HepG2 (cell line): ENCODE measurements at regions not wholly inside any gene's neighbourhood (a gene's known extent, or its start where the extent isn't known, plus 50 kb on each side); places are given as distances from the start of the nearest gene placed in this dataset.
A peak's percentile ranks its signal among the peaks of the same experiment; 100 is the strongest.

ENCODE experiments used
- BRD4 ChIP-seq: sonication (generic); formaldehyde crosslinking; IDR thresholded peaks from 2 replicates; pipeline ENCODE4 v1.4.0; 2020; ENCODE audit warnings: missing genetic modification reagents
- CBX2 ChIP-seq, 2 experiments: fragments of 200-600 bp in 1 of 2; sonication (generic); formaldehyde crosslinking in 1 of 2; IDR thresholded peaks; 2 replicates each; pipeline versions ENCODE4 v1.7.0 to v1.8.1; 2018 to 2022; ENCODE audit warnings: low read depth in 2 of 2, low read length in 1 of 2, mild to moderate bottlenecking in 1 of 2, missing genetic modification reagents in 1 of 2
- EHMT2 ChIP-seq: fragments of 200-600 bp; sonication (generic); IDR thresholded peaks from 2 replicates; pipeline ENCODE4 v1.7.0; 2017; ENCODE audit warnings: antibody characterized with exemption, low read depth, low read length, borderline replicate concordance
- ETV5 ChIP-seq: IDR thresholded peaks from 2 replicates; pipeline ENCODE4 v1.6.1; 2018; ENCODE audit warnings: missing biosample characterization, missing genetic modification reagents, inconsistent platforms, borderline replicate concordance
- ETV6 ChIP-seq: sonication (generic); formaldehyde crosslinking; conservative IDR thresholded peaks from 2 replicates; pipeline ENCODE4 v1.4.0; 2020; ENCODE audit warnings: missing genetic modification reagents
- FOXP1 ChIP-seq, 2 experiments: fragments of 450-650 bp in 1 of 2; IDR thresholded peaks; 2 replicates each; pipeline ENCODE4 v1.6.1; 2017 to 2018; ENCODE audit warnings: antibody characterized with exemption in 1 of 2
- HOXA9 ChIP-seq: sonication (generic); formaldehyde crosslinking; IDR thresholded peaks from 2 replicates; pipeline ENCODE4 v1.8.1; 2022; ENCODE audit warnings: missing genetic modification reagents, mild to moderate bottlenecking, moderate library complexity, borderline replicate concordance
- KDM6A ChIP-seq: IDR thresholded peaks from 2 replicates; pipeline ENCODE4 v1.6.1; 2016; ENCODE audit warnings: low read depth
- MATR3 ChIP-seq: sonication (generic); formaldehyde crosslinking; IDR thresholded peaks from 2 replicates; pipeline ENCODE4 v1.4.0; 2020; ENCODE audit warnings: missing genetic modification reagents
- MEIS1 ChIP-seq: sonication (generic); formaldehyde crosslinking; IDR thresholded peaks from 2 replicates; pipeline ENCODE4 v1.9.0; 2021; ENCODE audit warnings: mild to moderate bottlenecking, missing genetic modification reagents, moderate library complexity, borderline replicate concordance
- RAD21 ChIP-seq: fragments of 450-650 bp; formaldehyde crosslinking; IDR thresholded peaks from 2 replicates; pipeline ENCODE4 v1.5.0; 2020; ENCODE audit warnings: mild to moderate bottlenecking
- SP4 ChIP-seq: sonication (generic); formaldehyde crosslinking; IDR thresholded peaks from 2 replicates; pipeline ENCODE4 v1.8.1; 2023; ENCODE audit warnings: mild to moderate bottlenecking, missing genetic modification reagents
- TAF15 ChIP-seq: fragments of 200-400 bp; formaldehyde crosslinking; IDR thresholded peaks from one replicate; pipeline ENCODE4 v1.6.1; 2018; ENCODE audit warnings: mild to moderate bottlenecking, low read depth, low read length; ENCODE audit not compliant: poor library complexity, severe bottlenecking
- TGIF2 ChIP-seq: IDR thresholded peaks from 2 replicates; pipeline ENCODE4 v1.6.1; 2016; ENCODE audit warnings: control low read depth, missing compliant biosample characterization
- ZFP36L2 ChIP-seq: sonication (generic); formaldehyde crosslinking; IDR thresholded peaks from 2 replicates; pipeline ENCODE4 v1.4.0; 2020; ENCODE audit warnings: missing genetic modification reagents
- ZMYM3 ChIP-seq: sonication (generic); formaldehyde crosslinking; IDR thresholded peaks from 2 replicates; pipeline ENCODE4 v1.5.1; 2020; ENCODE audit warnings: mild to moderate bottlenecking, missing genetic modification reagents
- ZNF235 ChIP-seq: sonication (generic); formaldehyde crosslinking; IDR thresholded peaks from 2 replicates; pipeline ENCODE4 v1.8.1; 2023; ENCODE audit warnings: mild to moderate bottlenecking, missing genetic modification reagents, borderline replicate concordance
- ZNF567 ChIP-seq: sonication (generic); formaldehyde crosslinking; IDR thresholded peaks from 2 replicates; pipeline ENCODE4 v1.8.1; 2023; ENCODE audit warnings: mild to moderate bottlenecking, missing genetic modification reagents, borderline replicate concordance
- ZNF619 ChIP-seq: sonication (generic); formaldehyde crosslinking; IDR thresholded peaks from 2 replicates; pipeline ENCODE4 v1.4.0; 2020; ENCODE audit warnings: mild to moderate bottlenecking, missing genetic modification reagents
- ZNF790 ChIP-seq: sonication (generic); formaldehyde crosslinking; IDR thresholded peaks from 2 replicates; pipeline ENCODE4 v1.8.0; 2022; ENCODE audit warnings: missing genetic modification reagents, mild to moderate bottlenecking, borderline replicate concordance
- ZNF883 ChIP-seq: sonication (generic); formaldehyde crosslinking; IDR thresholded peaks from 2 replicates; pipeline ENCODE4 v1.5.1; 2020; ENCODE audit warnings: mild to moderate bottlenecking, missing genetic modification reagents; ENCODE audit errors: not compliant biosample characterization
- TF ChIP-seq, protein P1 (sequence below): IDR thresholded peaks from 2 replicates; pipeline ENCODE4 v1.6.1; 2016; ENCODE audit warnings: control low read depth
- TF ChIP-seq, protein P2 (sequence below): sonication (generic); formaldehyde crosslinking; IDR thresholded peaks from 2 replicates; pipeline ENCODE4 v1.9.0; 2021; ENCODE audit warnings: missing genetic modification reagents, mild to moderate bottlenecking, borderline replicate concordance
- TF ChIP-seq, protein P3 (sequence below): sonication (generic); formaldehyde crosslinking; IDR thresholded peaks from 2 replicates; pipeline ENCODE4 v1.4.0; 2020; ENCODE audit warnings: missing genetic modification reagents, borderline replicate concordance

DNA sequence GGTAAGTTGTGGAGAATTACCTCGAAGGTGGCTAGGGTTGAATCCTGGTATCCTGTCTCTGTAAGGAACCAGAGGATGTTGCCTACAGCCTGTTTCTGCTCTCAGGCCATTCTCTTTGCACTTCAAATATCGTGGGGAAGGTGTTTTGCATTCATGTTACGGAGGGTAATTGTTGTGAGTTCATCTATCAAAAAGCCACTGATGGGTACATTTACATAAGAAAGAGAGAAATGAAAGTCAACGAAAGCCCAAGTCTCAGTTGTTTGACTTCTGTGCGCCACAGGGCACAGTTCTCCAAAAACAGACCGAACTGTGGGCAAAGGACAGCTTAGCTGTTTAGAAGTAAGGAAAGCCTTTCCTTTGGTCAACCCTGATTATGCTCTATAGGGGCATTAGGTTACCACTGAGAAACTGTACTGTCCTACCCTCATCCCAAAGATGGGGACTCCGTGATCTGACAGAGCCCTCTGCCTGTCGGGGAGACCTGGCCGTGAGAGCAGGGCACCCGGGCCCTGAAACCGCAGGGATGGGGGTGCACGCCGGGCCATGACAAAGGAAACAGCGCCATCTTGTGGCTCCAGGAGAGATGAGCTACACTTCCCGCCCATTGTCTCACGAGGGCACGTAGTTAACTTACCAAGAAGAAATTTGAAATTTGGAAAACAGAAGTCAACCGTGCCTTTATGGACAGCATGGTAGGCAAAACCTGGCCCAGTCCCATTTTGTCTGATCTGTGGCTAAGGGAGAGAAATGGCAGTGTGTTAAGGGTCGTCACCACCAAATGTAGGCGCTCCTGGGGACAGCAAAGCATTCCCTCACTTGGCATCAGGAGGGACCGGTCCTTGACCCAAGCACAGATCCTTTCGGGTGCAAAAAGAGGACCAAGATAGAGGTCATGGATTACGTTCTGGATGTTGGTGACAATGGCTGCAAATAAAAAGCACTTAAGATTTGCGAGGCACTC is 74.5 kb upstream of the DYNLRB2 start (continued):
- TF ChIP-seq CBX2 (IDR thresholded peaks at IDR 0.05; ENCODE audit: low read depth, low read length) (no peak), CBX2 (CRISPR knock-in tag; IDR thresholded peaks at IDR 0.05; ENCODE audit: low read depth) (no peak), ZNF619 (CRISPR knock-in tag) (peak; percentile 93), FOXP1 (IDR thresholded peaks at IDR 0.05) (no peak), FOXP1 (CRISPR knock-in tag; IDR thresholded peaks at IDR 0.05) (no peak), MEIS1 (no peak), ZFP36L2 (CRISPR knock-in tag) (0 out of 2 replicates have a peak, but pooled peaks have one; percentile 58), EHMT2 (no peak), KDM6A (CRISPR knock-in tag) (no peak), ZNF235 (CRISPR knock-in tag) (no peak), TGIF2 (CRISPR knock-in tag) (no peak), ZMYM3 (CRISPR knock-in tag) (0 out of 2 replicates have a peak, but pooled peaks have one; percentile 29), ZNF790 (CRISPR knock-in tag) (no peak), TAF15 (no peak), ZNF883 (CRISPR knock-in tag) (no peak), MATR3 (CRISPR knock-in tag) (no peak), HOXA9 (CRISPR knock-in tag) (no peak), BRD4 (CRISPR knock-in tag) (no peak), ETV5 (CRISPR knock-in tag) (no peak), ZNF567 (CRISPR knock-in tag) (no peak), ETV6 (no peak), SP4 (CRISPR knock-in tag) (no peak), RAD21 (peak; percentile 98)
- TF ChIP-seq, protein P1, sequence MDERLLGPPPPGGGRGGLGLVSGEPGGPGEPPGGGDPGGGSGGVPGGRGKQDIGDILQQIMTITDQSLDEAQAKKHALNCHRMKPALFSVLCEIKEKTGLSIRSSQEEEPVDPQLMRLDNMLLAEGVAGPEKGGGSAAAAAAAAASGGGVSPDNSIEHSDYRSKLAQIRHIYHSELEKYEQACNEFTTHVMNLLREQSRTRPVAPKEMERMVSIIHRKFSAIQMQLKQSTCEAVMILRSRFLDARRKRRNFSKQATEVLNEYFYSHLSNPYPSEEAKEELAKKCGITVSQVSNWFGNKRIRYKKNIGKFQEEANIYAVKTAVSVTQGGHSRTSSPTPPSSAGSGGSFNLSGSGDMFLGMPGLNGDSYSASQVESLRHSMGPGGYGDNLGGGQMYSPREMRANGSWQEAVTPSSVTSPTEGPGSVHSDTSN = no peak
- TF ChIP-seq, protein P2, sequence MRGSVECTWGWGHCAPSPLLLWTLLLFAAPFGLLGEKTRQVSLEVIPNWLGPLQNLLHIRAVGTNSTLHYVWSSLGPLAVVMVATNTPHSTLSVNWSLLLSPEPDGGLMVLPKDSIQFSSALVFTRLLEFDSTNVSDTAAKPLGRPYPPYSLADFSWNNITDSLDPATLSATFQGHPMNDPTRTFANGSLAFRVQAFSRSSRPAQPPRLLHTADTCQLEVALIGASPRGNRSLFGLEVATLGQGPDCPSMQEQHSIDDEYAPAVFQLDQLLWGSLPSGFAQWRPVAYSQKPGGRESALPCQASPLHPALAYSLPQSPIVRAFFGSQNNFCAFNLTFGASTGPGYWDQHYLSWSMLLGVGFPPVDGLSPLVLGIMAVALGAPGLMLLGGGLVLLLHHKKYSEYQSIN (CRISPR knock-in tag) = no peak
- TF ChIP-seq, protein P3, sequence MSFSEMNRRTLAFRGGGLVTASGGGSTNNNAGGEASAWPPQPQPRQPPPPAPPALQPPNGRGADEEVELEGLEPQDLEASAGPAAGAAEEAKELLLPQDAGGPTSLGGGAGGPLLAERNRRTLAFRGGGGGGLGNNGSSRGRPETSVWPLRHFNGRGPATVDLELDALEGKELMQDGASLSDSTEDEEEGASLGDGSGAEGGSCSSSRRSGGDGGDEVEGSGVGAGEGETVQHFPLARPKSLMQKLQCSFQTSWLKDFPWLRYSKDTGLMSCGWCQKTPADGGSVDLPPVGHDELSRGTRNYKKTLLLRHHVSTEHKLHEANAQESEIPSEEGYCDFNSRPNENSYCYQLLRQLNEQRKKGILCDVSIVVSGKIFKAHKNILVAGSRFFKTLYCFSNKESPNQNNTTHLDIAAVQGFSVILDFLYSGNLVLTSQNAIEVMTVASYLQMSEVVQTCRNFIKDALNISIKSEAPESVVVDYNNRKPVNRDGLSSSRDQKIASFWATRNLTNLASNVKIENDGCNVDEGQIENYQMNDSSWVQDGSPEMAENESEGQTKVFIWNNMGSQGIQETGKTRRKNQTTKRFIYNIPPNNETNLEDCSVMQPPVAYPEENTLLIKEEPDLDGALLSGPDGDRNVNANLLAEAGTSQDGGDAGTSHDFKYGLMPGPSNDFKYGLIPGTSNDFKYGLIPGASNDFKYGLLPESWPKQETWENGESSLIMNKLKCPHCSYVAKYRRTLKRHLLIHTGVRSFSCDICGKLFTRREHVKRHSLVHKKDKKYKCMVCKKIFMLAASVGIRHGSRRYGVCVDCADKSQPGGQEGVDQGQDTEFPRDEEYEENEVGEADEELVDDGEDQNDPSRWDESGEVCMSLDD (CRISPR knock-in tag) = peak; percentile 88; the same call in 1 of the 2 replicates
